ENCODE measurements at regions not wholly inside any gene's neighbourhood (a gene's known extent, or its start where the extent isn't known, plus 50 kb on each side); places are given as distances from the start of the nearest gene placed in this dataset.

GRCh38 chr5:101271945-101272344 is 368.9 kb upstream of the ST8SIA4 start (continued):
- TF ChIP-seq ZNF462 (CRISPR knock-in tag; IDR thresholded peaks at IDR 0.05): no peak
- no peak for TF ChIP-seq NANOG (IDR thresholded peaks at IDR 0.05; ENCODE audit: borderline replicate concordance)
- TF ChIP-seq STAT1 (IDR thresholded peaks at IDR 0.05; ENCODE audit: unreplicated experiment): no peak
- no peak for TF ChIP-seq CTCF (conservative IDR thresholded peaks at IDR 0.05; ENCODE audit: low read depth in 2 of 2)
- TF ChIP-seq POLR2AphosphoS5 (IDR thresholded peaks at IDR 0.05; ENCODE audit: low read depth): no peak
- no peak for TF ChIP-seq JUNB (IDR thresholded peaks at IDR 0.05; ENCODE audit: unreplicated experiment)
- no peak for TF ChIP-seq ZNF114 (CRISPR knock-in tag; IDR thresholded peaks at IDR 0.05)

GRCh38 chr5:101271416-101271815 is 368.3 kb upstream of the ST8SIA4 start:
- H3K27me3 ChIP-seq (ENCODE audit: insufficient read depth): no peaks in the 10 kb centered on the region
- H3K9me2 ChIP-seq (ENCODE audit: insufficient read depth): no peaks in the 10 kb centered on the region
- no peaks in the 10 kb centered on the region for H3K36me3 ChIP-seq (ENCODE audit: insufficient read depth)
- no peaks in the 10 kb centered on the region for H3K9me3 Mint-ChIP-seq
- no peak overlapping the region for H3K4me3 ChIP-seq
- no peak overlapping the region for H3K27ac Mint-ChIP-seq
- H3F3A ChIP-seq (replicated peaks; ENCODE audit: low read depth): no peaks in the 10 kb centered on the region
- H3K4me1 ChIP-seq (ENCODE audit: insufficient read depth): no peaks in the 10 kb centered on the region
- no peaks in the 10 kb centered on the region for H3K36me3 Mint-ChIP-seq (ENCODE audit: low read depth)
- no peak overlapping the region for H3K4me2 ChIP-seq
- no peaks in the 10 kb centered on the region for H3K79me2 ChIP-seq (replicated peaks; ENCODE audit: insufficient read depth)
- no peaks in the 10 kb centered on the region for H3K4me1 Mint-ChIP-seq
- no peaks in the 10 kb centered on the region for H4K20me1 ChIP-seq (replicated peaks; ENCODE audit: insufficient read depth)
- H2AFZ ChIP-seq: no peak overlapping the region
- ATAC-seq: no peak
- no peak overlapping the region for H3K27ac ChIP-seq (ENCODE audit: low read depth)
- DNase-seq (ENCODE audit: low spot score): no peak
- H3K4me3 Mint-ChIP-seq: no peak overlapping the region
- no peaks in the 10 kb centered on the region for H3K27me3 Mint-ChIP-seq (ENCODE audit: insufficient read depth, low read depth, poor library complexity)
- TF ChIP-seq EZH2phosphoT487 (IDR thresholded peaks at IDR 0.05; ENCODE audit: unreplicated experiment) (no peak), EZH2 (IDR thresholded peaks at IDR 0.05; ENCODE audit: low read depth, unreplicated experiment) (no peak), JUNB (IDR thresholded peaks at IDR 0.05; ENCODE audit: unreplicated experiment) (no peak), REST (IDR thresholded peaks at IDR 0.05; ENCODE audit: unreplicated experiment) (no peak)
